GM21723 (cell line): ENCODE measurements at regions not wholly inside any gene's neighbourhood (a gene's known extent, or its start where the extent isn't known, plus 50 kb on each side); places are given as distances from the start of the nearest gene placed in this dataset.
"Not testable (repeated sequence)": the region's sequence is repeated elsewhere in the genome, so short reads cannot be mapped to it uniquely, and the experiment has no call there.

ENCODE experiments used
- ATAC-seq: cut with Tn5 transposase; IDR thresholded peaks from one replicate; pipeline ENCODE4 v1.9.1; 2021; ENCODE audit warnings: mild to moderate bottlenecking, moderate library complexity; ENCODE audit not compliant: unreplicated experiment

DNA sequence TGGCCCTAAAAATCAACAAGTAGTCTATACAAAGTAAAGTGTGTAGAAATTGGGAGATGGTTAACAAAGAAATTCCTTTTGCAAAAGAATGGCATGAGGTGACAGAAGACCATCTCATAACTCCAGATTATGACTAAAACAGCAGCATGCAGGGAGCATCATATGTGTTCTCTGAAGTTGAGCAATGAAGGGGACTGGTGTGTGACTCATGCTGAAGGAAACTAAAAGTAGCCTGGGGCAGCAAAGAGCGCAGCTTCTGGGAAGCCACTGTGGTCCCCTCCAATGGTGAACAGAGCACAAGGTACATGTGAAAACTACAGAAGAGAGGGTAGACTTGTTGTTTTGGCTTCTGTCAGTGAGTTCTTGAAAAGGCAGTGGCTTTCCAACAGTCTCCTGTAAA lies 133.4 kb downstream of the MACC1 start:
- ATAC-seq, result peak; percentile 62

DNA sequence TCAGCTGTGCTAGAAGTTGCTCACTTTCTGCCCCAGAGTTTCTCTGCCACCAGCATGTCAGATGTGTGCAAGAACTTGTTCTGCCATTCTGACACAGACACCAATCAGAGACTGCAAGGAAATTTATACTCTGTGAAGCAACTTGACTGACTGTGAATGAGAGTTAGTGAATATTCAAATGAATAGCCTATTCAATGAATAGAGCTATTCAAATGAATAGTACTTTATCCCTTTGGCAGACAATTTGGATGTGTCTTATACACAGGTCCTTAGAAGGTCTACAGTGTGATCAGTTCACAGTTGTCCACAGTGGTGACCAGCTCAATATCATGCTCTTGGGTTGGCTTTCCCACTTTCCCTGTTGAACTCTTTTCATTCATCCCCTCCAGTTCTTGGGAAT lies 138.1 kb downstream of the MACC1 start:
- ATAC-seq, result no peak

DNA sequence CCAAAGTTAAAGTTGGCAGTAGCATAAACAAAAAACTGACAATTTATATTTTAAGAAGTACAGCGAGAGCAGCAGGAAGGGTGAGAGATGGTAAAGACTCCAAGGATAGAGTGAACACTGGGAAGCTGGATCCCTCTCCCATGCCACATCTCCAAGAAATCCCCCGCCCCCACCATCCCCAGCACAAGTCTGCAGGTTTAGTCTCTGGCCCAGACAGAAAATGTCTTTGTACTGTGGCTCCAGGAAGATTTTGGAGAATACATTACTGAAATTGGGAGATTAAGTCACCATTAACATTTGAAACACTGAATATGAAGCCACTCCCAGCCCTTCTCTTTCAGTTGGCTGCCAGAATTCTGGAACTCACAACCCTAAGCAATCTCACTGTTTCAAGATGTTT lies 140.3 kb downstream of the MACC1 start:
- ATAC-seq, result no peak

DNA sequence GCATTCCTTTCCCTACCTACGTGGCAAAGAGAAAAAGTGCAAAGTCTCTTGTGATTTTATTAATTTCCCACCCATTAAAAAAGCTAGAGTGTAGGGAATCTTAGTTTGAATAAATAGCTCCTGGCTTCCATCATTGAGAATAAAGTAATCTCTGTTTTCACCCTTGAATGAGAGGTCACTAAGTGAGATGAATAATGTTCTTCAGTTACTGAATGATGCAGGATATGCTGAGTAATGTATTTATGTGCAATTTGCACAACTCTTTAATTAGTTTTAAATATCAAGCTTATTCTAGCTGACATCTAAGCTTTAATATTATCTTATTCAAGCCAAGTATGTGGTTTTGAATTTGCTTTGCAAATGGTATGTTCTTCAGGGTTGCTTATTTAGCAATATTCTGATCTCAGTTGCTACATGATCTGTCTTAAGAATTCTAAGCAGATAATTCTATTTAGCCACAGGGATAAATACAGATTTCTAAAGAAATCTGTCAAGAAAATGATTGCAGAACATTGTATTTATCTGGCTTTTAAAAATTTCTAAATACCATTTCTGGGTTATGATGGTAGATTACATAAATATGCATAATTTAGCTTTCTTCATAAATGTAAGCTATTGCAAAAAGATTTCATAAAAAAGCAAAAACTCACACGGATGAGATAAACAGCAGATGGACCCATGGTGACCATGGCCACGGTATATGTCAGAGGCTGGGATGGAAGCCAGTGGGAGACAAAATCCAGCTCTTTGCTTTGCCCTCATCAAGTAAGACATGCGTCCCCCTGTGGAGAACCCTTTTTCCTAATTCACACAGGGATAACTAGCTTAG lies 141.0 kb downstream of the MACC1 start:
- no peak for ATAC-seq

DNA sequence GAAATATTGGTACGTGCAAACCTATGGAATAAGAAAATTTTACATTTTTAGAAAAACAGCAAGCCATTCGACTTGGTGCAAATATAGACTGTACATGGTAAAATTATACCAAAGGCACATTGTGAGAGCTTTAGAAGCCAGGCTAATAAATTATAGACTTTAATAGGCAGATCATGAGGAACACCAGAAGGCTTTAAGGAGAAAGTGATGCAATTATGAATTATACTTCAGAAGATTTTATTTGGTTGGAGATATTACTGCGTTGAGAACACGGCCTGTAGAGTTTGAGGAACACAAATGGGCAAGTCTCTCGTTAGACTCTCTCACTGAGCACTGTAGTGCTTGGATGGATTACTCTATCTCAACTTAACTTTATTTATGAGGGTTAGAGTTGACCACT lies 141.7 kb downstream of the MACC1 start:
- ATAC-seq, result no peak

DNA sequence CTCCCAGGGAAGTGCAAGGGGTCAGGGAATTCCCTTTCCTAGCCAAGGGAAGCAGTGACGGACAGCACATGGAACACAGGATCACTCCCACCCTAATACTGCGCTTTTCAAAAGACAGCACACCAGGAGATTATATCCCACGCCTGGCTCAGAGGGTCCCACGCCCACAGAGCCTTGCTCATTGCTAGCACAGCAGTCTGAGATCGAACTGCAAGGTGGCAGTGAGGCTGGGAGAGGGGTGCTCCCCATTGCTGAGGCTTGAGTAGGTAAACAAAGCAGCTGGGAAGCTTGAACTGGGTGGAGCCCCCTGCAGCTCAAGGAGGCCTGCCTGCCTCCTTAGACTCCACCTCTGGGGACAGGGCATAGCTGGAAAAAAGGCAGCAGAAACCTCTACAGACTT lies 149.2 kb downstream of the MACC1 start:
- not testable (repeated sequence) for ATAC-seq

DNA sequence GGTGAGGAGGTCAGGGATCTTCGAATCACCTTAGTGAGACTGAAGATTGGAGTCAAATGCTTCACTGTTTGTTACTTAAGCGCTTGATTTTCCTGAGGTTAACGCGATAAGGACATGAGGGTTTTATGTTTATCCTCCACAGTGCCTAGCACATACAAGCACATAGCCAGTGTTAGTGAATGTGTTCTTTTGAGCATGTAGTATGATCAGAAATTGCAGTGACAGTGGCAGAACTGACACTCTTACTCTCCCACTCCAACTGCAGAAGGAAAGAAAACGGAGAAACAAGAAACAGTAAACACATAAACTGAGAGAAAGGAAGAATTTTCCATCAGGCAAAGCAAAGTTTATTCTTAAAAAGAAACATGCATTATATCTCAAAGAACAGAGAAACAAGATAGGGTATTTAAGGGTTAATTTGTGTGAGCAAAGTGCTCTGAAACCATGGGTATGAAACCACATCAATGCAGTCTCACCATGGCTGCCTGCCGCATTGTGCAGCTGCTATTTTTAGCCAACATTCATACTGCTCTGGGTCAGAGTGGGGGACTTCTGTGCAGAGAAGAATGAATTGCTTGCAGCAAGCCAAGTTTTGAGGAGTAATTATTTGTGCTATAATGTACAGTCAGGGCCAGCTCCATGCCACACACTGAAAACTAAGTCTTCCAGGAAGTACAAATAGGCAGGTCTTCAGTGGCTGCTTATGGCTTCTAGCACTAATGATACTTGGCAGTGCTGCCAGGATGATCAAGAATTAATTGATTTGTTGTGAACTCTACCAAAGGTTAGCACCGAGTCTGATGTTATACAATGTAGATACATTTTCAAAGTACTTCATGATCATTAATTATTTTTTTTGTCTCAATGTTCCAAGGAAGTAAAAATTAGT lies 152.0 kb downstream of the MACC1 start:
- ATAC-seq, result peak; percentile 99

DNA sequence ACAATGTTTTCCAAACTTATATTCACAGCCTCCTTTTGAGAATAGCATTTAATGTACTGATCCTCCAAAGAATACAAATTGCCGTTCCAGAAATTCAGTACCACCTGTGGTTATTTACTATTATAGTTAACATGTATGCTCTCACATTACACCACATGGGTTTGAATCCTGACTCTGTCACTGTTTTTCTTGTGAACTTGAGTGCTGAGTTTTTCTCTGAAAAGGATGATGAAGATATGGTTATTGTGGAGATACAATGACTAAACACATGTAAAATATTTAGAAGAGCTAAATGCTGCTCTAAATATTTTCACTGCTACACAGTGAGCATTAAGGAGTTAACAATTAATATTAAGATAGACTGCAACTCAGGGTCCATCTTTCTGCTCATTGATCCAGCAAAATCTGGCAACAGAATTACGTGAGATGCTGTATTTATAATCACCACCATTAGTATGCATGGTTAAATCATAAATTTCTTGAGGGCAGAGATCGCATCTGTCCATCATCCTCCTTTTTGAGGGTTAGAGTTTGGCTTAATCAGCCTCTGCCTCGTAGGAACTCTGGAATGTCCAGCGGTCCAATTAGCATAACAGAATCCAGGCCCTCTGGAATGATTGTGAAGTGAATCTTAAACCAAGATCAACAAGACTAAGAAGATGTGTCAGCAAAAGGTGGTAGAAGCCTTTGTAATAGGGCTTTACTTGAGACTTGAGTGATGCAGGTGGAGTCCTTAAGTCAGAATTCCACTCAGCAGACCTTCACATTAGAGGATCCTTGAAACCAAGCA lies 152.8 kb downstream of the MACC1 start:
- no peak for ATAC-seq

DNA sequence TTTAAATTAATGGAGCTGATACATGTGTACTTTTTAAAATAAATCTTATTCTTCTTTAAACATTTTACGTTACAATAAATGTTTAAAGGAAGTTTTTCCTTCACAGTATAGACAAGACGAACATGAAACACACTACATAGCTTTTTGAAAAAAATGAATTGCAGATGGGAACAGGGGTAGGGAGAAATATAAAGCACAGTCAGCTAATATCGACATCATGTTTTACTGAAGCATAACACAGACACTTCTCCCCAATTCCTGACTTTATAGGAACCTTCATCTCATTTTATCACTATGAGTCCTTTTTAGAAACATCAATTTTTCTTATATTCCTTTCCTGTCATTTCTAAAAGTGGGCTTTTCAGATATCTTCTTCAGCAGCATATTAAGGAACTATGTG lies 153.5 kb downstream of the MACC1 start:
- ATAC-seq, result no peak

DNA sequence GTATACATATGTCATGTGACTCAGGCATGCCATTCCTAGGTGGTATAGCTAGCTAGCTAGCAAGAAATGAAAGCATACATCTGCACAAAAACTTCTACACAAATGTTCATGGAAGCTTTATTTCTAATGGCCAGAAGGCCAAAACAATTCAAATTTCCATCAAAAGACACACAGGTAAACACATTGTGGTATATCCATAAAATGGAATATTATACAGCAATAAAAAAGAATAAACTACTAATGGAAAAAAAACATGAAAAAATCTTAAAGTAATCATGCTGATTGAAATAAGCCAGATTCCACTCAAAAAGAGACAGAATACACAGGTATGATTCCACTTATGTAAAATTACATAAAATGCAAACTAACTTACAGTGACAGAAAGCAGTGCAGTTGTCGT lies 154.3 kb downstream of the MACC1 start:
- no peak for ATAC-seq

DNA sequence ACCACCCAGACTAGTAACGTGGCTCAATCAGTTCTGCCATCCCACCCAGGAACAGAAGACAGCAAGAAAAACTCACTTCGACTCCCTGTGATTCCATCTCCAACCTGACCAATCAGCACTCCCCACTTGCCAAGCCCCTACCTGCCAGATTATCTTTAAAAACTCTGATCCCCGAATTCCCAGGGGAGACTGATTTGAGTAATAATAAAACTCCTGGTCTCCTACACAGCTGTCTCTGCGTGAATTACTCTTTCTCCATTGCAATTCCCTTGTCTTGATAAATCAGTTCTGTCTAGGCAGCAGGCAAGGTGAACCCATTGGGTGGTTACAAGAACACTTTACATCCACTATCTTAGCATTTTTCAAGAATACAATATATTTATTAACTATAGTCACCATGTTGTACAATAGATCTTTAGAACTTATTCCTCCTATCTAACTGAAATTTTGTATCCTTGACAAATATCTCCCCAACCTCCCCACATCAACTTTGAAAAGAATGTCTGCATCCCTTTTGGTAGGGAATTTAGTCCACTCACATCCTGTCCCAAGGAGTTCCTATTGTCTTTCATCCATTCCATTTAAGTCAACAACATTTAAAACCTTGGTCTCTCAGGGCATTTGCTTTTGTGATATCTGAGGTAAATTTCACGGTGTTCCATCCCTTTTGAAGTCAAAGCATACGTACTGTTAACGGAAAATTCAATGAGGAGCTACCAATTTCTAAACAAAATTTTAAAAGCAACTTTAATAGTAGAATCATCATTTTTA lies 163.7 kb downstream of the MACC1 start:
- ATAC-seq, result no peak

DNA sequence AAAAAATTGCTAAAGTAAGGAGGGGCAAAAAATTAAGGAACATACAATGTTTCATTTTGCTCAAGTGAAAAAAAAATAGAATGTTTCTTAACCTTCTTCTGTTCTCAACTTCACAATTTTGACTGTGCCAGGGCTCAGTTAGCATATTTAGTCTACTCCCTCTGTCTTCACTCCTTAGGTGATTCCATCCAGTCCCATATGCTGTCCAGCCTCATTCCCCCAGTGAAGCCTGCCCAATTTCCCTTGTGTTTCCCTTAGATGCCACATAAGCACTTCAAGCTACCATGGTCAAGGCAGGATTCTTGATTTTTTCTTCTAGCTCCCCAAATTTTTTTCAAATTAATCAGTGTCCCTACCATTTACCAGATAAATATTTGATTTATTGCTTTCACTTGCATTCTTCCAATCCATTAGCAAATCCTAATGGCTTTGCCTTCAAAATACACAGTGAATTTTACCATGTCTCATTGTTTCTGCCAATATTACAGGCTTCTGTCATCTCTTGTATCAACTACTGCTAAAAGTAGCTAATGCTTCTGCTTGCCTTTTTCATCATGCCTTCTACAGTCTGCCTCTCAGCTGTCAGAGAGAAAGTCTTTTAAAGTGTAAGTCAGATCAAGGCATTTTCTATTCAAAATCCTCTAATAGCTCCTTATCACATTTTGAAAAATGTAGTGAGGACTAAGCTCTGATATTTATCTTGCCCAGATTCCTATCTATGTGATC lies 166.8 kb downstream of the MACC1 start:
- ATAC-seq, result no peak

DNA sequence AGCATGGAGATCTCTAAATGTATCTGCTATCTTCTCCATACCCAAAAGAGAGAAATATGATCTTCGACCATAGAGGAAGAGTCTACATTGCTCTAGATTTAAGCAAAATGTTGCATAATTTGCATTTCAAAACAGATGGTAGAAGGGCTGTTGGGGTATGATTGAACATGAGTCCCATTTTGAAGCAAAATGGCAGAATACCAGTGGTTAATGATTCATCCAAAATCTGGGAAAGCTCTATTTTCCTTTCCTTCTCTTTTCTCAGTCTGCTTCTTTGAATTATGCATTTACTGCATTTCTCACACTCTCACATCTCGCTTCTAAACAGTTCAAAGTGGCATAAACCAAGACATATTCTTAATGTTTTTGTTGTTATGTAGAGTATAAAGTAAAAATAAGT lies 178.5 kb downstream of the MACC1 start:
- no peak for ATAC-seq

DNA sequence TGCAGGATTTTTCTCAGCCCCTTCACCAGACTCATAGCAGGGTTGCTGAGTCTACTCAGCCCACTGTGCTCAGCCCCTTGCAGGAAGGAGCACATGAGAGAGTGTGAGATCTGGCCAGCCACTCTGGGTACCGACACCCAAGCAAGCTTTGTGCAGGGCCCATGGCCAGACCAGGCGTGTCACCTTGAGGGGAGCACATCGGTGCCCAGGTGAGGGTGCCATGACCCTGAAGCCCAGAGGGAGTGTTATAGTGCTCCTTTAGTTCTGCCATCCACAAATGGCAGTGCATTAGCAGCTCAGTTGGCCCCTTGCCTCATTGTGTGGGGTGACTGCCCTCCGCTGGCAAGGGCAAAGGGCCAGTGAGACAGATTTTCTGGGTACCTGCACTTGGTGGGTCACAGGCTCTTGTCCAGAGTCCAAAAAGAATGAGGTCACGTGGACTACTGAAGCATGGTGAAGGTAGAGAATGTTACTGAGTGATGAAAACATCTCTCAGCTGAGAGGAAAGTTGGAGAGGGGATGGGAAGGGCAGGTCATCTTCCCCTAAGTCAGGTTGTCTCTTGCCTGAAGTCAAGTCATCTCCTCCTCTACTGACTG lies 181.8 kb downstream of the MACC1 start:
- ATAC-seq, result no peak

DNA sequence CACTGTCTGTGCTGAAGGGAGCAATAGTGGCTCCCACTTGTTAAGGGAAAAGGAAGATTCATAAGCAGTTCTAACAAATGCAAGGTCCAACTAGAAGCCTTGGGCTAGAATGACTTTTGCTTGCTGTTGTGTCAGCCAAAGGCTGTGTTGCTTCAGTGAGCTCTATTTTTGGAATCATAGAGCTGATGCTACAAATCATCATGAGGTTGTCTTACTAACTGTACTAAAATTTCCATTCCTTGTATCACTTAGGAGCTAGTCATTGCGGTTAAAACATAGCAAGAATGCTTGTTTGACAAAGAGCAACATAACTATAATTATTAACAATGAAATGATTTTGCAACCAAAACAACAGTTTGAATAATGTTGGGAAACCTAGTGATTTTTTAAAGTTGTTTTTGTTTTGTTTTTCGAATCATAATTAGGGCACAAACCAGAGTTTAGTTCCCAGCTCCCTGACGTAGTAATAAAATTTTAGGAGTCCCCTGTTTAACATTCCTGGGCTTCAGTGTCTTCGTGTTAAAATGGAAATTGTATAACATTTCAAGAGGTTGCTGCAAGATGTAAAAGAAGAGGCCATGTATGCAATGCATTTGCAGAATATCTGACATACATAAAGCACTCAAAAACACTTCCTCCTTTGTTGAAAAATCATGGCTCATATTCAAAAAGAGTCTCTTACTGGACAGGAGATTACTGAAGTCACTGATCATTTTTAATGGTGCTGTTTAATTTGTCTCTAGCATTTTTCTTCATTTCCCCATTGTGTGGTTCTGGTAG lies 183.4 kb downstream of the MACC1 start:
- ATAC-seq, result no peak

DNA sequence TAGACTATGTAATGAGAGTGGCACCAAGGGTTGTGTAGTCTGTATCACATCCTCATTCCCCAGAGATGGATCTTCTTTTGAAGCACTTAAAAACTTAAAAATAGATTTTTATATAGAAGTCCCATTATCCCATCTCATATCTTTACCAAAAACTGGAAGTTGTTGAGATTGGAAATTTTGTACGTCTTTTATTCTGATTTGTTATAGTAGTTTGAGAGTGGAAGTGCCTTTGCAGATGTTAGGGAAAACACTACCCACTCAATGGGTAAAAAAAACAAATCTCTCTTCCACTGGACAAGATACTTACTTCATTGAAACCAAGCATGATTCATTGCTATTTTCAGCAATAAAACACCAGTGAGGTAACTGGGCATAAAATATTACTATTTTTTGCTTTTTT lies 184.4 kb downstream of the MACC1 start:
- no peak for ATAC-seq

DNA sequence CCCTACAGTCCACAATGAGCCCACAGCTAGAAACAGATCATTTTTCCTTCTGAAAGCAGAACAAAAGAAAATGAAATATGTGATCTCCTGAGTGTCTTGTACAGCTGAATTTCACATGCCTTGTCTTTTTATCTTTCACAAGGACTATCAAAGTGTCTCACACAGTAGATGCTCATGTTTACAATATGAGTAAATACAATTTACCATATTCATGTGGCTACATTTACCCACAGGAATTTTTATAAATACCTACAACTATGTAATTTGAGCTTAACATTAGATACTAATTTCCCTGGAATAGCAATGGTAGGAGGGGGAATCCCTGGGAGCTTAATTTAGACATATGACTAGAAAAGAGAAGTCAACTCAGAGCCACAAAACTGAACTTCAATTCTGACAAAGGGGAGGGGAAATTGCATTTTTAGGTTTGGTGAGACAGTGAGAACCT lies 186.2 kb downstream of the MACC1 start:
- ATAC-seq, result peak; percentile 57

DNA sequence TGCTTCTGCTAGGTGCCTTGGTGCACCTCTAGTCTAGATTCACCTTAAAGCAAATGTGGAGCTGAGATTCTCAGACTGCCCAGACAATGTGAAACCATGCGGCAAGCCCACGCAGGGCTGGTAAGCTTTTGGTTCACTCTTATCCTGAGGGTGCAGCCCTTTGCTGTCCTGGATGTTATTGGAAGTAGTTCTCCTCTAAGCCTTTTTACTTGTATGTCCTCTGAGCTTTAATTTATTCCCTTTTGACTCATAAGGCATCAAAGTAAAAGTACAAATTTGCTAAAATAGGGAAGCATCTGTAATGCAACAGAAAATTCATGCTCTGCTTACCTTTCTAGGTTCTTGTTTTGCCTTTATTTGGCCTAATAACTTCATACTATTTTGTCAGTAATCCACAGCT lies 186.8 kb downstream of the MACC1 start:
- ATAC-seq, result peak; percentile 86

DNA sequence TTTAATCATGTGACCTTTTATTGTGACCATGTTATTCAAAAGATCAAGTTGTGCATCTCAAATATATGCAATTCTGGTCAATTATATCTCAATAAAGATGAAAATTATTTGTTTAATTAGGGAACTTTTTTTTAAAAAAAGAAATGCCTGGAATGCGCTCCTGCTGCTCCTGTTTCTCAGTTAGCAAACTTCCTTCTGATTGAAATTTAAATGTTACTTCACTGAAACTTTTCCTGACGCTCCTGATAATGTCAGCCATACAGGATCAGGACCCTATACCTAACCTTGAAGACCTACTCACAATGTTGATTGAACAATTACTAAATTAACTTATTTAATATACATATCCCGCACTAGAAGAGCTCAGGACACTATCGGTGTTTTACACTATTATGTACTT lies 190.4 kb downstream of the MACC1 start:
- ATAC-seq, result no peak
